IMR-90 (cell line): ENCODE measurements at regions not wholly inside any gene's neighbourhood (a gene's known extent, or its start where the extent isn't known, plus 50 kb on each side); places are given as distances from the start of the nearest gene placed in this dataset.

Experiments
- ATAC-seq: fragments of 200-7000 bp; cut with Tn5 transposase; 2 replicates; pipeline ENCODE4 v1.9.1; 2020; ENCODE audit warnings: low read depth, mild to moderate bottlenecking, moderate library complexity
- BruUV-seq: library from RNA; stranded (reverse); fragments of 400-500 nt; replicated peaks from 2 replicates; lab custom pipeline; 2021; lab: Mats Ljungman, UMichigan
- CTCF ChIA-PET: fragments of 300-600 bp; formaldehyde crosslinking; extraction: SDS; loops from one replicate; lab custom pipeline; 2021; ENCODE audit warnings: antibody characterized with exemption; lab: Yijun Ruan, JAX
- POLR2A ChIA-PET: fragments of 300-600 bp; sonication (Branson Sonifier 250); formaldehyde crosslinking; loops from one replicate; lab custom pipeline; 2022; ENCODE audit warnings: antibody characterized with exemption; ENCODE audit not compliant: unreplicated experiment; lab: Charles Lee
- DNase-seq: peaks from one replicate; pipeline ENCODE4 v3.0.0; 2013
- H2AFZ ChIP-seq: replicated peaks from 2 replicates; pipeline ENCODE3; 2013; ENCODE audit warnings: low read length, mild to moderate bottlenecking; ENCODE audit not compliant: poor library complexity
- H2AK5ac ChIP-seq: 2 replicates; pipeline ENCODE4 v1.6.1; 2013; ENCODE audit warnings: low read depth, low read length, inconsistent platforms
- H2AK9ac ChIP-seq: replicated peaks from 2 replicates; pipeline ENCODE3; 2013; ENCODE audit warnings: mild to moderate bottlenecking, low read depth, low read length, moderate library complexity; ENCODE audit not compliant: poor library complexity
- H2BK120ac ChIP-seq: 2 replicates; pipeline ENCODE4 v1.6.1; 2013; ENCODE audit warnings: low read depth, low read length, inconsistent platforms
- H2BK15ac ChIP-seq: 3 replicates; pipeline ENCODE4 v1.6.1; 2013; ENCODE audit warnings: low read depth, low read length, inconsistent platforms
- H2BK20ac ChIP-seq: 2 replicates; pipeline ENCODE4 v1.6.1; 2013; ENCODE audit warnings: low read depth, mild to moderate bottlenecking, inconsistent platforms, low read length, moderate library complexity
- H2BK5ac ChIP-seq: 2 replicates; pipeline ENCODE4 v1.6.1; 2013; ENCODE audit warnings: mild to moderate bottlenecking, low read depth, low read length, inconsistent platforms; ENCODE audit not compliant: poor library complexity, severe bottlenecking
- H3K14ac ChIP-seq: replicated peaks from 2 replicates; pipeline ENCODE4 v1.6.1; 2013; ENCODE audit warnings: low read depth, low read length, inconsistent platforms
- H3K18ac ChIP-seq: 2 replicates; pipeline ENCODE4 v1.6.1; 2013; ENCODE audit warnings: low read depth, low read length, control low read depth
- H3K23ac ChIP-seq: 2 replicates; pipeline ENCODE4 v1.6.1; 2013; ENCODE audit warnings: low read depth, low read length, inconsistent platforms
- H3K27ac ChIP-seq: 2 replicates; pipeline ENCODE4 v1.5.1; 2013; ENCODE audit warnings: mild to moderate bottlenecking, control low read depth, low read length; ENCODE audit not compliant: insufficient read depth
- H3K27me3 ChIP-seq: 2 replicates; pipeline ENCODE4 v1.6.1; 2013; ENCODE audit warnings: low read length; ENCODE audit not compliant: control insufficient read depth, insufficient read depth
- H3K36me3 ChIP-seq: 2 replicates; pipeline ENCODE4 v1.6.1; 2013; ENCODE audit warnings: low read length, mixed read lengths; ENCODE audit not compliant: control insufficient read depth, insufficient read depth
- H3K4ac ChIP-seq: 2 replicates; pipeline ENCODE4 v1.6.1; 2013; ENCODE audit warnings: low read depth, low read length, inconsistent platforms
- H3K4me1 ChIP-seq: 2 replicates; pipeline ENCODE4 v1.6.1; 2013; ENCODE audit warnings: low read length, mixed read lengths; ENCODE audit not compliant: control insufficient read depth, insufficient read depth
- H3K4me2 ChIP-seq: 2 replicates; pipeline ENCODE4 v1.6.1; 2013; ENCODE audit warnings: low read depth, mild to moderate bottlenecking, control low read depth, low read length, moderate library complexity
- H3K4me3 ChIP-seq: 2 replicates; pipeline ENCODE4 v1.5.1; 2013; ENCODE audit warnings: low read depth, mild to moderate bottlenecking, control low read depth, low read length, moderate library complexity; ENCODE audit not compliant: insufficient read depth
- H3K56ac ChIP-seq: 2 replicates; pipeline ENCODE4 v1.6.1; 2013; ENCODE audit warnings: low read length, inconsistent platforms; ENCODE audit not compliant: insufficient read depth; ENCODE audit errors: extremely low read depth
- H3K79me1 ChIP-seq, 2 experiments: 2 replicates each; pipeline ENCODE4 v1.6.1; 2013; ENCODE audit warnings: low read length in 2 of 2, inconsistent platforms in 1 of 2, low read depth in 1 of 2
- H3K9ac ChIP-seq: 2 replicates; pipeline ENCODE4 v1.6.1; 2013; ENCODE audit warnings: low read depth, low read length, control low read depth
- H3K9me1 ChIP-seq: 2 replicates; pipeline ENCODE4 v1.6.1; 2013; ENCODE audit warnings: low read length, inconsistent platforms; ENCODE audit not compliant: insufficient read depth
- H3K9me3 ChIP-seq: 2 replicates; pipeline ENCODE4 v1.6.1; 2013; ENCODE audit warnings: low read length; ENCODE audit not compliant: control insufficient read depth, insufficient read depth
- H4K20me1 ChIP-seq: 2 replicates; pipeline ENCODE4 v1.6.1; 2013; ENCODE audit warnings: low read length, inconsistent platforms; ENCODE audit not compliant: insufficient read depth
- H4K5ac ChIP-seq: 2 replicates; pipeline ENCODE4 v1.6.1; 2013; ENCODE audit warnings: mild to moderate bottlenecking, low read depth, low read length, control low read depth
- H4K8ac ChIP-seq, 2 experiments: 2 replicates each; pipeline ENCODE4 v1.6.1; 2013; ENCODE audit warnings: low read depth in 2 of 2, low read length in 2 of 2, control low read depth in 1 of 2, inconsistent platforms in 1 of 2
- H4K91ac ChIP-seq: 2 replicates; pipeline ENCODE4 v1.6.1; 2013; ENCODE audit warnings: low read depth, low read length, inconsistent platforms; ENCODE audit not compliant: insufficient read depth
- BHLHE40 ChIP-seq: fragments of 150-350 bp; IDR thresholded peaks from 2 replicates; pipeline ENCODE4 v1.6.1; 2016; ENCODE audit warnings: mild to moderate bottlenecking, low read depth, low read length
- CEBPB ChIP-seq: IDR thresholded peaks from 2 replicates; pipeline ENCODE4 v1.6.1; 2012; ENCODE audit warnings: low read depth, low read length, improper control_type of control experiment
- CHD1 ChIP-seq: IDR thresholded peaks from 2 replicates; pipeline ENCODE4 v1.6.1; 2012; ENCODE audit warnings: low read depth, low read length, improper control_type of control experiment
- FOS ChIP-seq: fragments of 150-350 bp; IDR thresholded peaks from 2 replicates; pipeline ENCODE4 v1.6.1; 2016; ENCODE audit warnings: low read depth, low read length
- MAFK ChIP-seq: IDR thresholded peaks from 2 replicates; pipeline ENCODE4 v1.6.1; 2012; ENCODE audit warnings: low read depth, low read length, improper control_type of control experiment
- MAZ ChIP-seq: IDR thresholded peaks from 2 replicates; pipeline ENCODE4 v1.6.1; 2012; ENCODE audit warnings: low read depth, mild to moderate bottlenecking, low read length, improper control_type of control experiment, moderate library complexity, borderline replicate concordance
- MXI1 ChIP-seq: IDR thresholded peaks from 2 replicates; pipeline ENCODE4 v1.6.1; 2012; ENCODE audit warnings: low read depth, mild to moderate bottlenecking, low read length, moderate library complexity, borderline replicate concordance
- NFE2L2 ChIP-seq: fragments of 150-350 bp; IDR thresholded peaks from 2 replicates; pipeline ENCODE4 v1.6.1; 2016; ENCODE audit warnings: low read depth, mild to moderate bottlenecking, low read length
- POLR2A ChIP-seq: IDR thresholded peaks from 2 replicates; pipeline ENCODE4 v1.6.1; 2012; ENCODE audit warnings: mild to moderate bottlenecking, low read depth, low read length
- RAD21 ChIP-seq: IDR thresholded peaks from 2 replicates; pipeline ENCODE4 v1.6.1; 2012; ENCODE audit warnings: low read length, improper control_type of control experiment
- RCOR1 ChIP-seq: IDR thresholded peaks from 2 replicates; pipeline ENCODE4 v1.6.1; 2012; ENCODE audit warnings: mild to moderate bottlenecking, low read length, improper control_type of control experiment; ENCODE audit not compliant: insufficient replicate concordance
- RFX5 ChIP-seq: IDR thresholded peaks from 2 replicates; pipeline ENCODE4 v1.8.0; 2012; ENCODE audit warnings: low read depth, mild to moderate bottlenecking, low read length, moderate library complexity
- SMC3 ChIP-seq: fragments of 150-350 bp; IDR thresholded peaks from 2 replicates; pipeline ENCODE4 v1.6.1; 2016; ENCODE audit warnings: low read depth, mild to moderate bottlenecking, antibody characterized with exemption, low read length, moderate library complexity
- WGBS, 2 experiments: methylation state at CpG; one replicate each; pipeline versions ENCODE4 v1.1.5 to v1.1.7; 2013; ENCODE audit warnings: missing lambda C conversion rate in 2 of 2; ENCODE audit not compliant: insufficient read length in 1 of 2; ENCODE audit errors: extremely low coverage in 2 of 2; 5-methylcytosine and 5-hydroxymethylcytosine counted together
- dilution Hi-C: fragments of 300-500 bp; cut with HindIII; formaldehyde crosslinking; loops from one replicate; pipeline ENCODE4 v1.14.3; 2018; ENCODE audit warnings: low sequenced_read_pairs; ENCODE audit not compliant: unreplicated experiment
- in situ Hi-C: fragments of 300-500 bp; cut with MboI; formaldehyde crosslinking; loops from 3 replicates; pipeline ENCODE4 v1.14.3; 2019; ENCODE audit warnings: low sequenced_read_pairs, inconsistent platforms, mixed read lengths
- intact Hi-C: fragments of 100-400 bp; cut with micrococcal nuclease; formaldehyde crosslinking; loops from 2 replicates; pipeline ENCODE4 v1.10.0; 2022
- TF ChIP-seq, protein P1 (sequence below): conservative IDR thresholded peaks from 2 replicates; pipeline ENCODE4 v1.5.1; 2012; ENCODE audit warnings: mild to moderate bottlenecking, low read depth, low read length, improper control_type of control experiment
- TF ChIP-seq, protein P2 (sequence below): fragments of 150-350 bp; IDR thresholded peaks from 2 replicates; pipeline ENCODE4 v1.6.1; 2017; ENCODE audit warnings: mild to moderate bottlenecking, antibody characterized with exemption, low read length, low read depth
- TF ChIP-seq, protein P3 (sequence below): fragments of 150-350 bp; IDR thresholded peaks from 2 replicates; pipeline ENCODE4 v1.6.1; 2016; ENCODE audit warnings: low read depth, mild to moderate bottlenecking, low read length, moderate library complexity, borderline replicate concordance

DNA sequence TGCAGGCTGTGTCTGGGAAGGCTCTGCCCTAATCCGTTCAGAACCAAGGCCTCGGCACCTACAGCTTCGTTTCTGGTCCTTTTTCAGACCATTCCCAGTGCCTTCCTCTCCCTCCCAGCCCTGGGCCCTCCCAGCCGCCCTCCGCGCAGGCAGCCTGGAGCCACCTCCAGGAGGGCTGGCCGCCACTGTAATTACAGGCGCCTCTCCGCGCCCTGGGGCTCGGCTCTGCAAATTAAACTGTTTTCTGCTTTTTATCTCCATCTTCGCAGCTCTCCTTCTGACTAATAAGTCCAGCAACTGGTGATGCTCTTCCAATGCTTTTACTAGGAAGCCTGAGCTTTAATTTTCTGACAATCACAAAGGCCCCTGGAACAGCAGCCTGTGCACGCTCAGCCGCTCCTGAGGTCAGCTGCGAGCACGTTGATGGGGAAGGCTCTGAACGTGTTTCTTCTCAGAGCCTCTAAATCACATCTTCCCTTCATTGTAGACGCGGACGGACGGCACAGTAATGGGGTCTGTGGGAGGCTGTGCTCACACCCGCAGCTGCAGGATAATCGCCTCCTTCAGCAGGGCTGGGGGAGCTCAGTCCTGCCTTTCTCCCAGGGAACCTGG lies 194.6 kb downstream of the DLL1 start:
- H3K4me1 ChIP-seq: no peaks in the 10 kb centered on the region
- TF ChIP-seq RCOR1: no peak
- TF ChIP-seq CHD1: no peak
- no peak for TF ChIP-seq MAFK
- no peak for TF ChIP-seq CEBPB
- TF ChIP-seq RAD21: no peak
- TF ChIP-seq, protein P1, sequence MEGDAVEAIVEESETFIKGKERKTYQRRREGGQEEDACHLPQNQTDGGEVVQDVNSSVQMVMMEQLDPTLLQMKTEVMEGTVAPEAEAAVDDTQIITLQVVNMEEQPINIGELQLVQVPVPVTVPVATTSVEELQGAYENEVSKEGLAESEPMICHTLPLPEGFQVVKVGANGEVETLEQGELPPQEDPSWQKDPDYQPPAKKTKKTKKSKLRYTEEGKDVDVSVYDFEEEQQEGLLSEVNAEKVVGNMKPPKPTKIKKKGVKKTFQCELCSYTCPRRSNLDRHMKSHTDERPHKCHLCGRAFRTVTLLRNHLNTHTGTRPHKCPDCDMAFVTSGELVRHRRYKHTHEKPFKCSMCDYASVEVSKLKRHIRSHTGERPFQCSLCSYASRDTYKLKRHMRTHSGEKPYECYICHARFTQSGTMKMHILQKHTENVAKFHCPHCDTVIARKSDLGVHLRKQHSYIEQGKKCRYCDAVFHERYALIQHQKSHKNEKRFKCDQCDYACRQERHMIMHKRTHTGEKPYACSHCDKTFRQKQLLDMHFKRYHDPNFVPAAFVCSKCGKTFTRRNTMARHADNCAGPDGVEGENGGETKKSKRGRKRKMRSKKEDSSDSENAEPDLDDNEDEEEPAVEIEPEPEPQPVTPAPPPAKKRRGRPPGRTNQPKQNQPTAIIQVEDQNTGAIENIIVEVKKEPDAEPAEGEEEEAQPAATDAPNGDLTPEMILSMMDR: no peak
- TF ChIP-seq SMC3: no peak
- no peak for TF ChIP-seq POLR2A
- no peak for TF ChIP-seq MAZ
- TF ChIP-seq FOS: no peak
- no peak for TF ChIP-seq BHLHE40
- no peak for TF ChIP-seq NFE2L2
- TF ChIP-seq, protein P2, sequence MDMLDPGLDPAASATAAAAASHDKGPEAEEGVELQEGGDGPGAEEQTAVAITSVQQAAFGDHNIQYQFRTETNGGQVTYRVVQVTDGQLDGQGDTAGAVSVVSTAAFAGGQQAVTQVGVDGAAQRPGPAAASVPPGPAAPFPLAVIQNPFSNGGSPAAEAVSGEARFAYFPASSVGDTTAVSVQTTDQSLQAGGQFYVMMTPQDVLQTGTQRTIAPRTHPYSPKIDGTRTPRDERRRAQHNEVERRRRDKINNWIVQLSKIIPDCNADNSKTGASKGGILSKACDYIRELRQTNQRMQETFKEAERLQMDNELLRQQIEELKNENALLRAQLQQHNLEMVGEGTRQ: no peak
- no peak for TF ChIP-seq MXI1
- TF ChIP-seq RFX5: no peak
- TF ChIP-seq, protein P3, sequence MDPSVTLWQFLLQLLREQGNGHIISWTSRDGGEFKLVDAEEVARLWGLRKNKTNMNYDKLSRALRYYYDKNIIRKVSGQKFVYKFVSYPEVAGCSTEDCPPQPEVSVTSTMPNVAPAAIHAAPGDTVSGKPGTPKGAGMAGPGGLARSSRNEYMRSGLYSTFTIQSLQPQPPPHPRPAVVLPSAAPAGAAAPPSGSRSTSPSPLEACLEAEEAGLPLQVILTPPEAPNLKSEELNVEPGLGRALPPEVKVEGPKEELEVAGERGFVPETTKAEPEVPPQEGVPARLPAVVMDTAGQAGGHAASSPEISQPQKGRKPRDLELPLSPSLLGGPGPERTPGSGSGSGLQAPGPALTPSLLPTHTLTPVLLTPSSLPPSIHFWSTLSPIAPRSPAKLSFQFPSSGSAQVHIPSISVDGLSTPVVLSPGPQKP: no peak
- H3K27ac ChIP-seq: no peak overlapping the region
- no peak overlapping the region for H3K4me3 ChIP-seq
- 80% methylated on average over 6 of the region's 23 CpGs; no CpG with 5 or more reads in 1 of the 2 experiments for WGBS, 2 experiments
- no peak overlapping the region for H4K5ac ChIP-seq
- BruUV-seq: no TSS peak
- no peaks in the 10 kb centered on the region for H3K9me1 ChIP-seq
- no peak overlapping the region for H3K4ac ChIP-seq
- in situ Hi-C loops (no loop called here), intact Hi-C loops (no loop called here), dilution Hi-C loops (no loop called here)
- H2AK5ac ChIP-seq: no peak overlapping the region
- no peaks in the 10 kb centered on the region for H3K27me3 ChIP-seq
- no peak overlapping the region for H3K56ac ChIP-seq
- CTCF ChIA-PET: no interaction called here
- no peak overlapping the region for H3K23ac ChIP-seq
- H3K36me3 ChIP-seq: no peaks in the 10 kb centered on the region
- peaks cover 72% of the 10 kb centered on the region for H3K9me3 ChIP-seq
- H4K8ac ChIP-seq: no peak overlapping the region
- no peak overlapping the region for H2BK20ac ChIP-seq
- no peak for ATAC-seq
- H3K18ac ChIP-seq: no peak overlapping the region
- no peak overlapping the region for H2AK9ac ChIP-seq
- H2BK120ac ChIP-seq: no peak overlapping the region
- no peak overlapping the region for H3K4me2 ChIP-seq
- H3K9ac ChIP-seq: no peak overlapping the region
- no peak overlapping the region for H4K91ac ChIP-seq
- no peak for DNase-seq
- no peak overlapping the region for H2BK5ac ChIP-seq
- H3K79me1 ChIP-seq: no peaks in the 10 kb centered on the region
- H2BK15ac ChIP-seq: no peak overlapping the region
- H2AFZ ChIP-seq: no peak overlapping the region
- H4K20me1 ChIP-seq: no peaks in the 10 kb centered on the region
- POLR2A ChIA-PET: no interaction called here
- no peak overlapping the region for H3K14ac ChIP-seq
